Mesothelial cell of epicardium (in vitro differentiated cells): ENCODE measurements at regions not wholly inside any gene's neighbourhood (a gene's known extent, or its start where the extent isn't known, plus 50 kb on each side); places are given as distances from the start of the nearest gene placed in this dataset.

Experiments
- DNase-seq, 2 experiments: peaks; one replicate each; pipeline ENCODE4 v3.0.0; 2021; ENCODE audit warnings: low spot score in 2 of 2; ENCODE audit not compliant: unreplicated experiment in 2 of 2
- H3K27ac Mint-ChIP-seq: 2 replicates; pipeline ENCODE4 v1.8.0; 2021; ENCODE audit warnings: mixed read lengths
- H3K27me3 Mint-ChIP-seq: 2 replicates; pipeline ENCODE4 v1.8.0; 2021; ENCODE audit warnings: low read depth, mixed read lengths
- H3K36me3 Mint-ChIP-seq: 2 replicates; pipeline ENCODE4 v1.8.0; 2021; ENCODE audit warnings: mixed read lengths
- H3K4me1 Mint-ChIP-seq: 2 replicates; pipeline ENCODE4 v1.8.0; 2021; ENCODE audit warnings: mixed read lengths
- H3K4me3 Mint-ChIP-seq: 2 replicates; pipeline ENCODE4 v1.8.0; 2021; ENCODE audit warnings: mild to moderate bottlenecking, moderate library complexity, mixed read lengths
- H3K9me3 Mint-ChIP-seq: 2 replicates; pipeline ENCODE4 v1.8.0; 2021; ENCODE audit warnings: mixed read lengths
- TF ChIP-seq, protein P1 (sequence below): fragments of 200-600 bp; sonication (generic); IDR thresholded peaks from one replicate; pipeline ENCODE4 v1.5.0; 2021; ENCODE audit warnings: antibody characterized with exemption; ENCODE audit not compliant: unreplicated experiment

DNA sequence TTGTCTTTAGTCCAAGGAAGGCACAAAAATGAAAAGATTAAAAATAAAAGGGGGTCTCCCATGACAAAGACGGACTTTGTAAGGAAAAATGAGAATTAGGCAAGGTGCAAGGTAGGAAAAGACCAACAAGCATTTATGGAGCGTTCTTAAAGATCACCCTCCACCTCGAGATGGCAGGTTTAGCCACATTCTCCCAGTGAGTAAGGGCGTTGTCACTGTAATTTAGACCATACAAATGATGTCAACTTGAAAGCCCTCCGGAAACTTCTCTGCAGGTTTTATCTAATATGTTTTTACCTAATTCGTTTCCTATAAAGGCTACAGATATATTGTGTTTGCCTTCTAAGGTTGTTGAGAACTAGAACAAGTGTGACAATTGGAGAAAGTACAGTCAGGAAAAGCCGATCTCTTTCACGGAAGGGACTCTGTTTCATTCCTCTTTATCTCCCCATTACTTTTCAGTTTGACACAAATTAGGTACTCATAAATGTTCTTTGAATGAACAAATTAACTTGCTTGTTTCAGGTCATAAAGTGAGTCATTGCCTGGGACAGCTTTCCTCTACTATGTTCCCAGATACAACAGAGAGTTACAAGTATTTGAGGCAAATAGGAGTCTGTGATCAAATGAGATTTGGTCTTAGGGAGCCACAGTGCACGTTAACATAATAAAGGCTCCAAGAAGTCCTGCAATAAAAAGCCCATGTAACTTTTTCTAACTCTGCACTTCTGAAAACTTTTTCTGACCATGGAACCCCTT is 102.6 kb upstream of the HABP2 start:
- DNase-seq = no peak
- Mint-ChIP-seq H3K4me1 (peaks cover 7% of the 10 kb centered on the region), H3K27me3 (peaks cover 75% of the 10 kb centered on the region), H3K36me3 (no peaks in the 10 kb centered on the region), H3K9me3 (no peaks in the 10 kb centered on the region), H3K27ac (no peak overlapping the region), H3K4me3 (no peak overlapping the region)
- TF ChIP-seq, protein P1, sequence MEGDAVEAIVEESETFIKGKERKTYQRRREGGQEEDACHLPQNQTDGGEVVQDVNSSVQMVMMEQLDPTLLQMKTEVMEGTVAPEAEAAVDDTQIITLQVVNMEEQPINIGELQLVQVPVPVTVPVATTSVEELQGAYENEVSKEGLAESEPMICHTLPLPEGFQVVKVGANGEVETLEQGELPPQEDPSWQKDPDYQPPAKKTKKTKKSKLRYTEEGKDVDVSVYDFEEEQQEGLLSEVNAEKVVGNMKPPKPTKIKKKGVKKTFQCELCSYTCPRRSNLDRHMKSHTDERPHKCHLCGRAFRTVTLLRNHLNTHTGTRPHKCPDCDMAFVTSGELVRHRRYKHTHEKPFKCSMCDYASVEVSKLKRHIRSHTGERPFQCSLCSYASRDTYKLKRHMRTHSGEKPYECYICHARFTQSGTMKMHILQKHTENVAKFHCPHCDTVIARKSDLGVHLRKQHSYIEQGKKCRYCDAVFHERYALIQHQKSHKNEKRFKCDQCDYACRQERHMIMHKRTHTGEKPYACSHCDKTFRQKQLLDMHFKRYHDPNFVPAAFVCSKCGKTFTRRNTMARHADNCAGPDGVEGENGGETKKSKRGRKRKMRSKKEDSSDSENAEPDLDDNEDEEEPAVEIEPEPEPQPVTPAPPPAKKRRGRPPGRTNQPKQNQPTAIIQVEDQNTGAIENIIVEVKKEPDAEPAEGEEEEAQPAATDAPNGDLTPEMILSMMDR = no peak

DNA sequence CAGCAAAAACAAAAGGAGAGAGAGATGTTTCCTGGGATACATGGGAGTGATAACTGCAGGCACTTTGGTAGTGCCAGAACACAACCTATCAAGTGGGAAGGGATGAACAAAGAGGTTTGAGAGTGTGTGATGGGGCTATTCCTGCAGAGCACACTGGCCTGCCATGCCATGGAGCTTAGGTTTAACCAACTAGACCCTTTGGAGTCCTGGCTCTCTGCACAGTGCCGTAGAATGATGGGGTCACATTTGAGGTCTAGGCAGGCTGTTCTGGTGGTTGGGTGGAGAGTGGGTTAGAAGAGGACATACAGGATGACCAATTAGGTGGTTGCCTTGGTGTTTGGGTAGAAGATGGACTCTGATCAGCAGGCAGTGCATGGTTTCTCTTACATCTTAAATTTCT is 101.9 kb upstream of the HABP2 start:
- Mint-ChIP-seq H3K27me3 (peaks cover 71% of the 10 kb centered on the region), H3K36me3 (no peaks in the 10 kb centered on the region), H3K9me3 (no peaks in the 10 kb centered on the region), H3K27ac (no peak overlapping the region), H3K4me3 (no peak overlapping the region), H3K4me1 (peaks cover 7% of the 10 kb centered on the region)
- DNase-seq = no peak
- TF ChIP-seq, protein P1 = no peak

DNA sequence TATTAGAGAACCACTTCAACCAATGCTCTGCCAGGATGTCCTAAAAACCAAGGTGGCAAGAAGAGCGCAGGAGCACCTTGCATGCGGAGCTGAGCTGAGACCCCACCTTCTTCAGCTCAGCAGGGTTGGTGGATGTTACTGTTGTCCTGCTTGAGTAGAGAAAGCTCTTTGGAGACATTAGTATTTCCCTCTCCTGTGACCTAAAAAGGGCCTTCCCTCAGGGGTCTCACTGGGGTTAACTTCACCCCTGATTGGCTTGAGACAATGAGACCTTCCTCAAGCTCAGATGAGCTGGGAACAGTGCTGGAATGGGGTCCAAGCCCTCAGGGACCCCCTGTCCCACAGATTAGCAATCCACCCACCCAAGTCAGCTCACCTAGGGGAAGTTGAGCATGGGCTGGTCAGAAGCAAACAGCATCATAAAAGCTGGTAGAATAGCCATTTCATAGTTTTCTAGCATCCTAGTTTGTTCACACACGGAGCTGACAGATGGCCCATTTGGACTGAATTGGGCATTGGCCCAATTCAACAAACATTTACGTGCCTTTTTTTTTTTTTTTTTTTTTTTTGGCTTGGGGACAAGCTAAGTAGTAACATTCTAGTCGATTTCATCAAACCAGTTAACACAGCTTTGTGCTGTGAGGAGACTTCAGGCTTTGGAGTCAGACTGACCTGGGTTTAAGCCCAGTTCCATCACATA is 100.6 kb upstream of the HABP2 start:
- H3K27me3 Mint-ChIP-seq = peaks cover 67% of the 10 kb centered on the region
- H3K36me3 Mint-ChIP-seq = no peaks in the 10 kb centered on the region
- peaks cover 7% of the 10 kb centered on the region for H3K4me1 Mint-ChIP-seq
- H3K9me3 Mint-ChIP-seq = peaks cover 2% of the 10 kb centered on the region
- H3K4me3 Mint-ChIP-seq = no peak overlapping the region
- H3K27ac Mint-ChIP-seq = no peak overlapping the region
- TF ChIP-seq, protein P1 = no peak
- no peak for DNase-seq

DNA sequence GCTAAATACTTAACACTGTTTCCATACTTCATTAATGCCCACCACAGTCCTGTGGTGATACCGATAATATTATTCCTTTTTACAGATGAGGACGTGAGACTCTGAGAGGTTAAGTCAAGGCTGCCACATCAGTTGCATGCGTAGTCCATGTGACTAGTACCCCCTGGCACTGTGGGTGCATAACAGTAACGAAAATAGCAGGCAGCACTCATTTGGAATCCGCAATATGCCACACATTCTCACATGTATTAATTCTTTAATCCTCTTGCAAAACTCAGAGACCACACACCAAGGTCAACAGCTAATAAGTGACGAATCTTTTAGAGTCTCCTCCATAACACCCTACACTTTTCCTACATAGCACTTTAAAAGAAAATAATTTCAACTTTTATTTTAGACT is 99.5 kb upstream of the HABP2 start:
- Mint-ChIP-seq H3K4me3 (no peak overlapping the region), H3K9me3 (peaks cover 10% of the 10 kb centered on the region), H3K27ac (no peak overlapping the region), H3K27me3 (peaks cover 65% of the 10 kb centered on the region), H3K36me3 (no peaks in the 10 kb centered on the region), H3K4me1 (peaks cover 7% of the 10 kb centered on the region)
- DNase-seq = no peak
- TF ChIP-seq, protein P1 = no peak

DNA sequence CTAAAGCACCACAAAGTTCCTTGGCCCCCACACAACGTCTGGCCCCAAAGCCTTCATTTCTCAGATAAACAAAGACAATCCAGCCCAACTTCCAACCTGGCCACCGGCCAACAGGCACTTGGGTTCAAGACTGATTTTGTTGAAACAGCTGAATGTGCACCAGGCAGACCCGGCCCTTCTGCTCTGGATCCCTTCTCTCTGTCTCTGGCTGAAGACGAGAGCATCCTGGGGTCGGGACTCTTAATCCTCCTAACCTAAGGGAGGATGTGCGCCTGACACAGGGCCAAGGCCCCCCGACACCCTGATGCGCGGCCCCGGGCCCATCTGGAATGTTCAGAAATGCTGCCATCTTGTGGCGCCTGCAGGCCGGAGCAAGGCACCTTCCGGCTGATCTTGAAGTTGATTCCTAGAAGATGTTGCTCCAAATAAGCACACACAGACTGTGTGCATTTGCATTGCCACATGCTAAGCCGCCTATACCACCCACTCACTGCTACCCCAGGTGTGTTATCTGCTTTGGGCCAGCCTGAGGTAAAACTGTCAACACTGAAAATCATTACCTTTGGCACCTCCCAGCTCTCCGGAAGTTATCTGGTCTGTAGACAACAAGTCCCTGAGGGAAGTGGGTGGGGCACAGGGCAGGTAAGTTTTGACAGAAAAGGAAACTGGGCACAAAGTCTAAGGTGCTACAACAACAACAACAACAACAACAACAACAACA is 98.4 kb upstream of the HABP2 start:
- peaks cover 10% of the 10 kb centered on the region for H3K9me3 Mint-ChIP-seq
- H3K27me3 Mint-ChIP-seq = peaks cover 61% of the 10 kb centered on the region
- H3K4me1 Mint-ChIP-seq = peaks cover 7% of the 10 kb centered on the region
- peak in 1 of 2 experiments; percentile 61 for DNase-seq
- H3K4me3 Mint-ChIP-seq = no peak overlapping the region
- no peaks in the 10 kb centered on the region for H3K36me3 Mint-ChIP-seq
- TF ChIP-seq, protein P1 = peak; percentile 44
- no peak overlapping the region for H3K27ac Mint-ChIP-seq
